ENCODE measurements at regions not wholly inside any gene's neighbourhood (a gene's known extent, or its start where the extent isn't known, plus 50 kb on each side); places are given as distances from the start of the nearest gene placed in this dataset.
"Not testable (repeated sequence)": the region's sequence is repeated elsewhere in the genome, so short reads cannot be mapped to it uniquely, and the experiment has no call there.

- no peak for DNase-seq
These were observed 763.3 kb downstream of the TRIB2 start for GRCh38 chr2:13480057-13480456.

GRCh38 chr2:13481201-13481600 lies 764.5 kb downstream of the TRIB2 start:
- no peak for DNase-seq

GRCh38 chr2:13485256-13485655 lies 768.5 kb downstream of the TRIB2 start:
- DNase-seq = no peak

- no peak for DNase-seq
These were observed 772.2 kb downstream of the TRIB2 start for GRCh38 chr2:13488965-13489364.

- no peak for DNase-seq
These were observed 775.5 kb downstream of the TRIB2 start for GRCh38 chr2:13492262-13492661.

- no peak for DNase-seq
These were observed 778.3 kb downstream of the TRIB2 start for GRCh38 chr2:13495051-13495450.

- DNase-seq = no peak
These were observed 788.1 kb downstream of the TRIB2 start for GRCh38 chr2:13504808-13505207.

- DNase-seq = no peak
These were observed 791.9 kb downstream of the TRIB2 start for GRCh38 chr2:13508671-13509070.

- DNase-seq = no peak
These were observed 798.5 kb downstream of the TRIB2 start for GRCh38 chr2:13515254-13515653.

GRCh38 chr2:13522096-13522495 lies 805.4 kb downstream of the TRIB2 start:
- no peak for DNase-seq

- no peak for DNase-seq
These were observed 806.4 kb downstream of the TRIB2 start for GRCh38 chr2:13522917-13523821.

- no peak for DNase-seq
These were observed 807.8 kb downstream of the TRIB2 start for GRCh38 chr2:13524492-13524891.

GRCh38 chr2:13531735-13532410 lies 815.1 kb downstream of the TRIB2 start:
- DNase-seq = not testable (repeated sequence)

- DNase-seq = not testable (repeated sequence)
These were observed 816.2 kb downstream of the TRIB2 start for GRCh38 chr2:13532781-13533523.

- no peak for DNase-seq
These were observed 816.8 kb downstream of the TRIB2 start for GRCh38 chr2:13533524-13533922.

GRCh38 chr2:13536941-13537340 lies 820.2 kb downstream of the TRIB2 start:
- DNase-seq = no peak

GRCh38 chr2:13537771-13538349 lies 821.1 kb downstream of the TRIB2 start:
- no peak for DNase-seq

GRCh38 chr2:13539296-13539695 lies 822.6 kb downstream of the TRIB2 start:
- no peak for DNase-seq

- DNase-seq = no peak
These were observed 825.3 kb downstream of the TRIB2 start for GRCh38 chr2:13542061-13542460.

- DNase-seq = no peak
These were observed 825.9 kb downstream of the TRIB2 start for GRCh38 chr2:13542642-13543041.

GRCh38 chr2:13543550-13543949 lies 826.8 kb downstream of the TRIB2 start:
- DNase-seq = no peak

- no peak for DNase-seq
These were observed 828.6 kb downstream of the TRIB2 start for GRCh38 chr2:13545320-13545719.

GRCh38 chr2:13546131-13546530 lies 829.4 kb downstream of the TRIB2 start:
- DNase-seq = no peak
